BJ (cell line): ENCODE measurements at regions not wholly inside any gene's neighbourhood (a gene's known extent, or its start where the extent isn't known, plus 50 kb on each side); places are given as distances from the start of the nearest gene placed in this dataset.

Experiments
- CTCF ChIA-PET: fragments of 350-600 bp; formaldehyde crosslinking; extraction: SDS; loops from one replicate; lab custom pipeline; 2021; ENCODE audit warnings: antibody characterized with exemption, inconsistent platforms; lab: Yijun Ruan, JAX
- POLR2A ChIA-PET: fragments of 300-600 bp; sonication (Branson Sonifier 250); formaldehyde crosslinking; extraction: SDS; loops from one replicate; lab custom pipeline; 2021; ENCODE audit warnings: antibody characterized with exemption; lab: Charles Lee
- DNase-seq: peaks from one replicate; pipeline ENCODE4 v3.0.0-alpha.2; 2011; ENCODE audit warnings: low read depth
- H3K27me3 ChIP-seq: 2 replicates; pipeline ENCODE4 v1.6.0; 2011; ENCODE audit warnings: low read length; ENCODE audit not compliant: control insufficient read depth, insufficient read depth
- H3K36me3 ChIP-seq: 2 replicates; pipeline ENCODE4 v1.5.1; 2011; ENCODE audit warnings: low read length; ENCODE audit not compliant: control insufficient read depth, insufficient read depth
- H3K4me3 ChIP-seq: 2 replicates; pipeline ENCODE4 v1.5.1; 2011; ENCODE audit warnings: low read depth, mild to moderate bottlenecking, control low read depth, low read length
- CTCF ChIP-seq: IDR thresholded peaks from 2 replicates; pipeline ENCODE4 v1.5.1; 2011; ENCODE audit warnings: low read depth, mild to moderate bottlenecking, control low read depth, inconsistent platforms, low read length, moderate library complexity; ENCODE audit not compliant: insufficient read depth

- Histone ChIP-seq H3K27me3 (no peaks in the 10 kb centered on the region), H3K4me3 (no peak overlapping the region), H3K36me3 (no peaks in the 10 kb centered on the region)
- ChIA-PET CTCF (no interaction called here), POLR2A (no interaction called here)
- DNase-seq: no peak
- no peak for TF ChIP-seq CTCF
Observed at GRCh38 chr3:132218817-132219755, 98.1 kb upstream of the ACP3 start.

DNA sequence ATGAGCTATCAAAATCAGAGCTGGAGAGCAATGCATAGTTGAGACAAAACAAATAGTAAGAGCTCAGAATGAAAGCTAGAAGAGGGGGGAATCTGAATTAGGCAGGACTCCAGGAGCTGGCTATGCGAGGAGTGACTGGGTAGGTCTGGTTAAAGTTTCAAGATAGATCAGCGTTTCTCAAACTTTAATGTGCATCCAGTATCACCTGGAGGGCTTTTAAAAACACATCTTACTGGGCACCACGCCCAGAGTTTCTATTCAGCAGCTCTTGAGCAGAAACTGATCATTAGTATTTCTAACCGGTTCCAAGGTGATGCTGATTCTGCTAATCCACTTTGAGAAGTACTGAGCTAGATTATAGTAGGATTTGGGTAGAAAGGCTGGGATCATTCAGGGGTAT lies 96.2 kb upstream of the ACP3 start:
- DNase-seq: no peak
- no peaks in the 10 kb centered on the region for H3K27me3 ChIP-seq
- TF ChIP-seq CTCF: no peak
- ChIA-PET POLR2A (no interaction called here), CTCF (interaction anchor here (0.9 to 2.3 kb wide), 3 partner anchors 10 to 183 kb away, joined by 3 to 8 read pairs (median 4); no protein-coding TSS in a partner anchor)
- H3K4me3 ChIP-seq: no peak overlapping the region
- H3K36me3 ChIP-seq: no peaks in the 10 kb centered on the region

DNA sequence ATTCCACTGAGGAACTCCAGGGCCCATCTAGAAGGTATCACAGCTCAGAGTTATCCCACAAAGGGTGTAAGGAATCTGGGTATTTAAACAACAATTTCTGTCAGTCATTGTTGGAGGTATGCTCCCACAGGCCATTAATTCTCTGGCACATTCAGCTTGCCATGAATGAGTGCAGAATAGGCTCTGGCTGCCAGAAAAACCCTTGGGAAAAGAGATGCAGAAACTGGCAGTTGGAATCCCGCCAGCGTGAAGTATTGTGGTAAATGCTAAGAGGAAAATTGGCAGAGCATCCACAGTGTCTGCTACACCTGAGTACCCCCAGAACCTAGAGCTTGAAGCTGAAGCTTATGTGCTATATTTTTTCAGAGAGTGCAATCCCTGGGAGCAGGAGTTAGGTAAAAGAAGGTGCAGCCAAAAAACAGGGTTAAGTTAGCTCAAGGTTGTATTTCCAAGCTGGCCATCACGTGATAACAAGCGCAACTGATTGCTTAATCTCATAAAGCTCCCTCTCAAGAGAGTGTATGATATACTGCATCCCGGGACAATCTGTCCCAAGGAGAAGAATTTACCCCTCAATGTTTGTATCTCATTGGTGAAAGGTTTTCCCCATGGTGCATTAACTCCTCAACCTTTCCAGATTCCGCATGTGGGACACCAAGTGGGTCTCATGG lies 94.2 kb upstream of the ACP3 start:
- POLR2A ChIA-PET: no interaction called here
- H3K4me3 ChIP-seq: no peak overlapping the region
- H3K36me3 ChIP-seq: no peaks in the 10 kb centered on the region
- TF ChIP-seq CTCF: no peak
- H3K27me3 ChIP-seq: no peaks in the 10 kb centered on the region
- no peak for DNase-seq
- CTCF ChIA-PET: interaction anchor here (1.1 to 2.3 kb wide), 2 partner anchors 9 to 12 kb away, joined by 3 to 8 read pairs; no protein-coding TSS in a partner anchor

- H3K36me3 ChIP-seq: no peaks in the 10 kb centered on the region
- ChIA-PET CTCF (no interaction called here), POLR2A (no interaction called here)
- no peak for TF ChIP-seq CTCF
- H3K4me3 ChIP-seq: no peak overlapping the region
- DNase-seq: no peak
- H3K27me3 ChIP-seq: no peaks in the 10 kb centered on the region
Observed at GRCh38 chr3:132225664-132226063, 91.5 kb upstream of the ACP3 start.

DNA sequence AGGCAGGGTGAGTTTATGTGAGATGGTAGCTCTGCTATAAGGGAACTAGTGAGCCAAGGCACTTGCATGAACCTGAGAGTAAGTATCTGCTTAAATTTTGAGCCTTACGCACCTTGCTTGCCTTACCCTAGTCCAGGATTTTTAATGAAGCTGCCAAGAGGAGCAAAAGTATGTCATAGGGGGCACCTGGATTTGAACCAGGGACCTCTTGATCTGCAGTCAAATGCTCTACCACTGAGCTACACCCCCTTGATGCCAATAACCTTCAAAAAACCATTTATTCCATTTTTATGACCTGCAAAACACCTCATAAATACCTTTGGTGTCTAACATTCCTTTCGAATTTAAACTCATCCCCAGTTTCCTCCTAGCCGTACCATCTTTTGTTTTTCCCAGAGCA lies 88.3 kb upstream of the ACP3 start:
- ChIA-PET POLR2A (no interaction called here), CTCF (interaction anchor here (0.5 kb wide), 1 partner anchor 811 kb away, joined by 3 read pairs; no protein-coding TSS in a partner anchor)
- Histone ChIP-seq H3K36me3 (no peaks in the 10 kb centered on the region), H3K4me3 (no peak overlapping the region), H3K27me3 (no peaks in the 10 kb centered on the region)
- TF ChIP-seq CTCF: no peak
- DNase-seq: no peak
